ENCODE measurements at regions not wholly inside any gene's neighbourhood (a gene's known extent, or its start where the extent isn't known, plus 50 kb on each side); places are given as distances from the start of the nearest gene placed in this dataset.
"Not testable (repeated sequence)": the region's sequence is repeated elsewhere in the genome, so short reads cannot be mapped to it uniquely, and the experiment has no call there.

DNA sequence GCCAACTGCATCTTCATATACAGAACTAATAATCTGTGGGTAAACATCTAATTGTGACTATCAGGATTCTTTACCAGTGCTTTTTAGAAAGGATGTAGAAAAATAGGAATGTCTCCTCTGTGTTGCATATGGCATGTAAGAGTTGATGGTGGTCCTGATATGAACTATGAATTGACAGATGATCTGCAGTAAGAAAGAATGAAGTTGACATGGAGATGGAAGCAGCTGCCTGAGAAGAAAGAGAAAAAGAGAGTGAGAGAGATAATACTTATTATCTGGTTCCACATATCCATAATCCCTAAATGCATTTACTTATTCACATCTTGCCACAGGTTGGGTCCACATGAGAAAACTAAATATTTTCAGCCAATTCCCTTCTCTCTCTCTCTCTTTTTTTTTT lies 1022.9 kb downstream of the SLC6A15 start:
- no peak for DNase-seq

DNA sequence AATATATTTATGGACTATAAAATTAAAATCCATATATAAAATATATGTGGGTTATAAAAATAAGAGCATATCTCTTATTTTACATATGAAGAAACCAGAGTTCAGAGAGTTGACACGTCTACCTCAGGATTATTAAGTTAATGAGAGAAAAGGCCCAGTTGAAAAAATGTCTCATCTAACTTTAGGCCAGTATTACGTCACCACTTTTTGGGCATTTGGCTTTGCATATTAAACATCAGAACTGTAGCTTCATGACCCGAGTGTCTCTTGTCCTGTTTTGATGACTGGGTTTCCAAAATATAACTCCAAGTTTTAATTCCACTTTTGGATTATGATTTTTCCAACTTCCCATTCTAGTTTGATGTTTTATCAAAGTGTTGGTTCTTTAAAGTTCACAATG lies 1026.1 kb downstream of the SLC6A15 start:
- DNase-seq: no peak

DNA sequence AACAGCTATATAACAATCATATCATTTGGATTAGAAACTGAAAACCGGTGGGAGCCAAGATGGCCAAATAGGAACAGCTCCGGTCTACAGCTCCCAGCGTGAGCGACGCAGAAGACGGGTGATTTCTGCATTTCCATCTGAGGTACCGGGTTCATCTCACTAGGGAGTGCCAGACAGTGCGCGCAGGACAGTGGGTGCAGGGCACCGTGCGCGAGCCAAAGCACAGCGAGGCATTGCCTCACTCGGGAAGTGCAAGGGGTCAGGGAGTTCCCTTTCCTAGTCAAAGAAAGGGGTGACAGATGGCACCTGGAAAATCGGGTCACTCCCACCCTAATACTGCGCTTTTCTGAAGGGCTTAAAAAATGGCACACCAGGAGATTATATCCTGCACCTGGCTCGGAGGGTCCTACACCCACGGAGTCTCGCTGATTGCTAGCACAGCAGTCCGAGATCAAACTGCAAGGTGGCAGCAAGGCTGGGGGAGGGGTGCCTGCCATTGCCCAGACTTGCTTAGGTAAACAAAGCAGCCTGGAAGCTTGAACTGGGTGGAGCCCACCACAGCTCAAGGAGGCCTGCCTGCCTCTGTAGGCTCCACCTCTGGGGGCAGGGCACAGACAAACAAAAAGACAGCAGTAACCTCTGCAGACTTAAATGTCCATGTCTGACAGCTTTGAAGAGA lies 1041.5 kb downstream of the SLC6A15 start:
- not testable (repeated sequence) for DNase-seq

DNA sequence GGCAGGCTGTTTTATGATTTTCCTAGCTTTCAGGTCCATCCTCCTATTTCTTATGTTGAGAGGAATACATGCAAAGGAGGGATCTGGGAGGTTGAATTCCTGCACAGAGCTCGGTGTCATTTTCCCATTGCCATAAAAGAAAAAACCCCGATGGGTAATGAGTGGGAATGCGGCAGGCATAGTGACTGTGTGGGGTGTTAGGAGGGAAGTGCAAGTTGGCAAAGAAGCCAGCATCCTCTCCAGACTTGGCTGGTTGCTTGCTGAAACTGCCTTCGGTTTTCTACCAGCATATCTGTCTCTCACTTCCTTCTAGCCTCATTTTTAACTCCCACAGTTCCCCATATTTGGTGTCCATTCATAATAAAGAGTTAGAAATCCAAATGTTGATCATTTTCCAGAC lies 1046.1 kb downstream of the SLC6A15 start:
- DNase-seq: no peak

DNA sequence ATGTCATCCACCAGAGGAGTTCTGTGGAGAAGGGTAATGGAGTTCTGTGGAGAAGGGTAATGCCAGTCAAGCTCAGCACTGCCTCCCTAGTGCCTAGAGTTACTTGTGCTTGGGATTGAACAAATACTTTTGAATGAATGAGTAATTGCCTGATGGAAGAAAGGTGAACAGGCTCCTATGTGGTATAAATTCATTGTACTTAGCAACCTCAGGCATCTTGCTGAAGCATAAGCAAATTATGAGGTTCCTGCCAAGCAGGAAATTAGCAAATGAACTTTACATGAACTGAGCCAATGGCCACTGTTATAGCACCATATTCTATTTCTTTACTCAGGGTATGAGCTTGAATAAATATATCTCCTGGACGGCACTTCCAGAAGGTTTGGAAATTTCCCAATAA lies 1047.2 kb downstream of the SLC6A15 start:
- no peak for DNase-seq

DNA sequence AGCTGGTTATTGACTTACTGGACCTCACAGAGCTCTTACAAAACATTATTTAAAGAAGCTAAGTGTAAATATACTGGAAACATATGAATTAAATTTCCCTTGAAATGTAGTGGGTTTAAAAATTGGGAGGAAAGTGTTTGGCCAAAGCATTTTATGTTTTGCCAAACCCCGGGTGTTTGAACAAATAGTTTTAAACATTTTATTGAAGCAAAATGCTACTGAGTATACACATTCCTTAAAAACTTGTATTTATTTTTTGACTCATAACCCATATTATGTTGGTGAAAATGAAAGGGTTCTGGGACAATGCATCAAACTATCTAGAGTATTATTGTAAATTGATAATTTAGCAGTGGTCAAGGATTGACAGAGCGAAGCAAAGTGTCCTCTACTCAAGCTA lies 1048.5 kb downstream of the SLC6A15 start:
- DNase-seq: no peak

DNA sequence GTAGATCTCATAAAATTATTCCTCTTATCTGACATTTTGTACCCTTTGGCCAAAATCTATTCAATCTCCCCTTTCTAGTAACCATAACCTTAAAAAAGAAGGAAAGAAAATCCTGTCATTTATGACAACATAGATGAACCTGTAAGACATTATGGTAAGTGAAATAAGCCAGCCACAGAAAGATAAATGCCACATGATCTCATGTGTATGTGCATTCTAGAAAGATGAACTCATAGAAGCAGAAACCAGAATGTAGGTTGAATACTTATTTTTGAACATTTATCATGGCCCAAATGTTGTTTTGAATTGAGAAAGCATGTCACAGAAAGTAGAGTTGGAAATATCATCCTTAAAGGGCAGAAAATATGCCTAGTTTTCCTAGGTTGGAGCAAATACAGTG lies 1053.6 kb downstream of the SLC6A15 start:
- DNase-seq: no peak

DNA sequence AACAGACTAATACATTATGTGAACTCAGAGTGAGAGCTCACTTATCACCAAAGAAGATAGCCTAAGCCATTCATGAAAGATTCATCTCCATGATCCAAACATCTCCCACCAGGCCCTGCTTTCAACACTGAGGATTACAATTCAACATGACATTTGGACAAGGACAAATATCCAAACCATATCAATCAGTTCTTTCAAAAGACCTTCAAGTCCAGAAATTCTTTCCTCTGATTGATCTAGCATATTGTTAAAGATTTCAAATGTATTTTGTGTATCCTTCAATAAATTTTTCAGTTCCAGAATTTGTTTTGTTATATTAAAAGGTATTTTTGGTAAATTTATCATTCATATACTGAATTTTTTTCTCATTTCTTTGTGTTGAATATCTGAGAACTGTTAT lies 1055.8 kb downstream of the SLC6A15 start:
- DNase-seq: no peak

DNA sequence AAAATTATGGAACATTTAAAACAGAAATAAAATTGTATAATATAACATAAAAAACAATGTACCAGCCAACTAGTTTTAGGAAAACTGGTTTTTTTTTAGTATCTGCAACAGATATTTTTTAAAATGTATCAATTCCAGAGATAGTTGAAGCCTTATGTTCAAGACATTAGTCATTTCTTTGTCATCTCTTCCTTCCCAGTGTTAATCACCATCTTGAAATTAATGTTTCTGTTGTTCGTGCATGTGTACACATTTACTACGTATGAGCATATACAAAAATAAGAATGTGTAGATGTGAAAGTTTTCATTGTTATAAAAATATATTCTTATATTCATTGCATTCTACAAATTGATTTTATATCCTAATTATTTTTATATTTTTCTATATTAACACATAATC lies 1062.1 kb downstream of the SLC6A15 start:
- DNase-seq: no peak

DNA sequence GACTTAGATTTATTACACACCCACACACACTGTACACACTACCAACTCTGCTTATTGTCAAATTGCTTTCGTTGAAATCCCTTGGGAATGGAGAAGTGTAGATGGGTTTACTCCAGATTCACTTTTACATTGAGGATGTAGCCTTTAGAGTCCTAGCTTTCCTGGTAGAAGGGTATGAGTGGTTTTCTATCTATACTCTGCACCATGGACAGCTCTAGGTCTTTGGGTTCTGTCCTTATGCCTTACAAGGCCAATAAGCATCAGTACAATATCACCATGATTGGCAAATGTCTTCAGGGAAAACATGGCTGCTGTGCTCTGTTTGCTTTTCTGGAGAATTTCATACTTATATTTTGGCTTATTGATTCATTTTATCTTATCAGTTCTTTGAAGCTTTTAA lies 1063.9 kb downstream of the SLC6A15 start:
- DNase-seq: no peak

DNA sequence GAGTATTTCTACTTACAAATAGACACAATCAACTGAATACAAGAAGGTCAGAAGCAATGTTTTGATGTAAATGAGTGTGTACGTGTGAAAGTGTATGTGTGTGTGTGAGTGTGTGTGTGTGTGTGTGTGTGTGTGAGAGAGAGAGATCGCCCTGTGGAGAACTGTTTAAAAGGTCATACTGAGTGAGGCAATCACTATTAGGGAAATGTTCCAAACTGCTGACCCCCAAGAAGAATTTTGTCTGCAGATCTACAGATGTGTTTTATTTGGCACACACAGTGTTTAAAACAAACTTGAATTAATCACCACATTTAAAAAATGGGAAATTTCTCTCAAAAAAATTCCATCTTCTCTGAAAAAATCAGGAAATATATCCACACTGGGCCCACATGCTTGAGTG lies 1069.1 kb downstream of the SLC6A15 start:
- DNase-seq: no peak

DNA sequence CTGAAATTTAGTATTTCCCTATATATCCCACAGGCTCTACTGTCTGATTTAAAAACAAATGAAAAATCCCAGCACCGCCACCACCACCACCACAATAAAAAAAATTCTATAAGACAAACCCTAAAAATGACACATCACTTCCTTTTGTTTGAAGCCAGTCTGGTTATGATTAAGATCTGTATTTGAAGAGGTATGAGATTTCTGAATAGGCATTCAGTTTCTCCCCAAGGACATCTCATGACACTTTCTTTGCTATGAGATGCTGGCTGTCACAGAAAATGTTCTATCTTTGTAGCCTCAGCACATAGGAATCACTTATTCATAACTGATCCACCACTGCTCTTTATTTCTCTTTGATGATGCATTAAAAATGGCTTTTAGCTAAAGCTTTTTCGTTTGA lies 1071.0 kb downstream of the SLC6A15 start:
- DNase-seq: no peak

DNA sequence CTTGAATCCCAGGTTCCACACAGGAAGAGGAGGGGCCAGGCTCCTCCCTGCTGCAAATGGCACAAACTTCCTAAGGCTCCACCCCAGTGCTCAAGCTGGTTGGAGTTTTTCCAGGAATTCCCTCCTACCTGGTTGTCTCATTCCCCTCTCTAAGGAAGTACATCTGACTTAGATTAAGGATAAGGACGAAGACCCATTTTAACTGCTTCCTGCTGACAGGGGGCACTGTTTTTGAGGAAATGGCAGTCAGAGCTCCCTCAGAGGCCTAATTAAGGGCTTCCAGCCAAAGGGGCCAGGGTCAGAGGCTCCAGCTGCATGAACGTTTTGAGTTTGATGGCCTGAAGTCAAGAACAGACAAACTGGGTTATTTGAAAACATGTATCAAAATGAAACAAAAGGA lies 1084.7 kb downstream of the SLC6A15 start:
- no peak for DNase-seq

DNA sequence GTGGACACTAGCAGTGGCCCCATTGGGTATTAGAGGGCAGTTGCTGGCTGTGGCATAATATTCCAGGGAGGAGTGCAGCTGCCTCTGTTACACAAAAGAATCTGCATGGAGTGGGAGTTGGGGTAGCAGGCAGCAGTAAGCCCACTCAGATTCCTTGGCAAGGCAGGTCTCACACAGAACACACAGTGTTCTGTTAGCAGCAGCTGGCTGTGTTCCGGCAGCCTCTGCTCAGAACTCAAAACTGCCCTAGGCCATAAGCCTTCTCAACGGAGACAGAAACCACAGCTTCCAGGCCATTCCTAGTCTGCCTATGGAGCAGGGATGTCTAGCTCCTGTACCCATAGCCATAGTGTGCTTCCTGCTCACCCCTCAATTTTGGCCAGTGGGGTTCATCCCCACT lies 1085.4 kb downstream of the SLC6A15 start:
- DNase-seq: no peak

DNA sequence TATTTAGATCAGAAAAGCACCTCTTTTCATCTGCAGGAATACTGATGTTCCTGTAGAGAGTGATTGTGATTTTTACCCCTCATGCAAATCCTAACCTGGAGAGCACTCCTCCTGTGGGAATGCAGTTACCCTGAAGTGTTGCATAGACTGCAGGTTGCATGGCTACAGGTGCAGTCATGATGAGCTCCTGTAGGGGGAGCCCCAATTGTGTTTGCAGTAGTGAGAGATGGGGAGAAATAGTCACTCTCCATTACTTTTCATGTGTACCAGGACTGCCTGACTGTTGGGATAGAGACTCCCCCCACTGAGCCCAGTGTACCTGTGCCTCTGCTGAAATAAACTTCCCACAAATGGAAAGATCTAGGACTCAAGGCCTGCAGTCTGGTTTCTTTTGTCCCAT lies 1086.5 kb downstream of the SLC6A15 start:
- peak; percentile 6 for DNase-seq

DNA sequence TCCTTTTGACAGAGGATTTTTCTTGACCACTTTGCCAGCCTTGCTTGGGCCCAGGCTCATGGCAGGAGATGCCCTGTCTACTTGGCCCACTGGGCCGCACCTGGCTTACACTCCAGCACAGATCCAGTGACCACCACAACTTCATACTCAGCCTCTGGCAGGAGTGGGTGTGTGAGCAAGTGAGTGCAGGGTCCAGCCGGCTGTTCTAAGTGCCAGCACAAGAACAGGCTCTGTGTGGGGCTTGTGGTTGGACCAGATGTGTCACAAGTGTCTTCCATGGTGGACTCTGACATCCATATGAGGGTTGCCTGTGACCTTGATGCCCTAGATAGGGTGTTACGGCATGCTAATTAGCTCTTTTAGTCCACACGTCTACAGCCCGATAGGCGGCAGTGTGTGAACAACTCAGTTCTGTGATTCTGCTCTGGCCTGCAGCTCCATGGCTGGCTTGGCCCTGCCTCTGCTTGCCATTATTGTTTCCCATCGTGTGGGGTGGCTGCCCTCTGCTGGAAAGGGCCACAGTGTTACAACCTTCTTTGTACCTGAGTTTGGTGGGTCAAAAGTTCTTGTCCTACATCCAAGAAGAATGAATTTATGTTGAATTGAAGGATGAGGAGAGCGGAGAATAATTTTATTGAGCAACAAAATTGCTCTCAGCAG lies 1089.1 kb downstream of the SLC6A15 start:
- peak; percentile 4 for DNase-seq

DNA sequence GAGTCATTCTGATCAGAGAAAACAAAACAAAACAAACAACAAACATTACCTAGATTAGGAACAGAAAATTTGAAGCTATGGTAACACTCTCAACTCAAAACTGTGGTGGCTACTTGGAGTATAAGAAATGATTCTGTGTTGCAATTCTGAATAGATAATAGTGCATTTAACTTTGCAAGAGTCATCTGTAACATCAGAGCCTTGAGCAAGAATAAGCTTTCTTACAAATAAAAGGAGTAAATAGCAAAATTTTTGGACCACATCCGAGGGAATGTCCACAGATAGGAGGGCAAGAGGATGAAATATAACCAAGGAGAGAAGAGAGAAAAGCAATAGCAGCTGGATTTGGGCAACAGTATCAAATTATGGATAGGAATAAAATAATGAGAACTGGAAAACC lies 1090.6 kb downstream of the SLC6A15 start:
- no peak for DNase-seq

DNA sequence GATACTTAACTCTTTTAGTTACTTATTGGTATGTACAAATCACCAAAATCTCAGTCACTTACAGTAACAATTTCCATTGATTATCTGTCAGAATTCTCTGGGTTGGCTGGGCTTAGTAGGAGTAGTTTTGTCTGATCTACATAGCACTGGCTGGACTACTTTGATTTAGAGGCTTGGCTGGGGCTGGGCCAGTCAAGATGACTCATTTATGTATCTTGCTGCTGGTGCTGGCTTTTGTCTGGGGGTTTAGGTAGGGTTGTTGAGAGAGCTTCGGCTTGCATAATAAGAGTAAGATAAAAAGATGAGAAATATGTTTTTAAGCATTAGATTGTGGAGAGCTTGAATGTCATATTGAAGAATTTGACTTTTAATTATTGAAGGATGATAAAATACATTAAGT lies 1093.7 kb downstream of the SLC6A15 start:
- DNase-seq: no peak

DNA sequence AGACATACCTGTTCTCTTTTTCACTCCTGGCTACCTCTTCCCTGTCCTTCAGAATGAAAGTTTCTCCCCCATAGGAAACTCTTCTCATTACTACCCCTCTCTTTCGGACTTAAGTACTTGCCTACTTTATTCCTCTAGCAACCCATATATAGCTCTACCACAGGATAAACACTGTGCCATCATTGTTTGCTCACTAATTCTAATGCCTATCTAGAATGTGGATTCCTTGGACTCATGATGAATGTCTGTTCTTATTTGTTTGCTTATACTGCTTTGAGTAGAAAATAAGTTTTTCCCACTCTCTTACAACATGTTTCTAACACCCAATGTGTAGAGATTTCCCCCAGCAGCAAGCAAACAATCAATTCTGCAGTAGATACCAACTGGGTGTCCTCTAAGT lies 1094.9 kb downstream of the SLC6A15 start:
- DNase-seq: no peak

DNA sequence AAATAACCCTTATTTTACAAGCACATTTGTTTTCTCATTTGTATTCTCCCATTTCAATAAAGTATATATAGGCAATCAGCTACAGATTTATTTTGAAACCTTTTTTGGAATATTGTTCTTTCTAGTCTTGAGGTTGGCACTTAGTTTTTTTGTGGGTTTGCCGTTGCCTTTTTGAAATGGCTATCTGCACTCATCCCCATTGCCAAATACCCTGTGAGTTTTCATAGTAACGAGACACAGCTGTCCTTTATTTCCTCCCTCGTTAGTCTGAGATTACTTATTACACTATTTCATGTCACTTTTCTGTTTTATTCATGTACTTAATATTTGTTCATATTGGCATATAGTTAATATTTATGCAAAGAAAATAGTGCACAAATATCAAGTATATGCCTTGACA lies 1104.0 kb downstream of the SLC6A15 start:
- DNase-seq: no peak

DNA sequence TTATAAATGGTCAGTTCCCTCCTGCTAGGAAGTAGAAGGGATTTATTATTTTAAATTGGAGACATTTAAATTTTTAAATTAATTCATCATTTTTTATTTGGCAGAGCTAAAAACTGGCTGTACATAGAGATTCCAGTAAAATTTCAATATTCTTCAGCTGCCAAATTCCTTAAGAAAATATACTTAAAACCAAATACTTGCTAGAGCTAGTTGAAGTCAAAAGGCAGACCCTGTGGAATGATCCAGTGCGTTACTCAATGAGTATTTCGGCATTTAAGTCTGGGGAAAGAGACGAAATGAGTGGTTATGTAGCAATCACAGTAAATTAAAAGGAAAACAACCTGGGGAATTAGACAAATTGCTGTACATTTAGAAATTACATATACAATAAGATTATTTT lies 1104.7 kb downstream of the SLC6A15 start:
- no peak for DNase-seq

DNA sequence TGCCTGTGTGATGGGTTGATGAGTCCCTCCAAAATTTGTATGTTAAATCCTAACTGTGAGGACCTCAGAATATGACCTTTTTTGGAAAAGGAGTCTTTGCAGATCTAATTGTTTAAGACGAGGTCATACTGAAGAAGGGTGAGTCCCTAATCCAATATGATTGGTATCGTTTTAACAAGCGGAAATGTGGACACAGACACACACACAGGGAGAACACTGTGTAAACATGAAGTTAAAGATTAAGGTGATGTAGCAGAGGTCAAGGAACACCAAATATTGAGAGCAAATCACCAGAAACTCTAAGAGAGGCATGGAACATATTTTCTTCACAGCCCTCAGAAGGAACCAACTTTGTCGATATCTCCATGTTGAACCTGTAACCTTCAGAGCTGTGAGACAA lies 1106.7 kb downstream of the SLC6A15 start:
- DNase-seq: no peak

DNA sequence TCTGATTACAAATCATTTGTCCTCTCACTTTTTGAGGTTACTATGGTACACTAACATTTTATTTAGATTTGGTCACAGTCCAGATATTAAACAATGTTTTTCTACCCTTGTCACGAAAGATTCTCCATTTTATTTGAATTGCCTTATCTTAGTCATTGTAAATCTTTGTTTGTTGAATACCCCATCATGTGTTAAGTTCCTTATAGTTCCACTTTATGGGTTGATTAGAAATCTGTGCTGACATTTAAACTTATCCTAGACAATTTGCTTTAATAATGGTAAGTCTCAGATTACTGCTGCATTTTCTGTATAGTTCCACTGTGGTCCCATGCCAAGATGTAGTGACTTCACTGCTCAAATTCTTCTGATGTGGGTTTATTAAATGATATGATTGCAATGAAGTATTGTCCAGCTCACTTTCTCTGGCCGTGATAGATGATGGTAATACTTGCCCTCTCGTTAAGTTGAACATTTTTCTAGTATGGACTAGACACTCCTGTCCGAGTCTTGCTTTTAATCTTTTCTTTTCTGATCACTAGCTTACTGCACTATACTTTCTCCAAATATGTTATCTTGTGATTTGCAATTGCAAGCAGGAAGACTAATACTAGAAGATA lies 1107.3 kb downstream of the SLC6A15 start:
- DNase-seq: no peak

DNA sequence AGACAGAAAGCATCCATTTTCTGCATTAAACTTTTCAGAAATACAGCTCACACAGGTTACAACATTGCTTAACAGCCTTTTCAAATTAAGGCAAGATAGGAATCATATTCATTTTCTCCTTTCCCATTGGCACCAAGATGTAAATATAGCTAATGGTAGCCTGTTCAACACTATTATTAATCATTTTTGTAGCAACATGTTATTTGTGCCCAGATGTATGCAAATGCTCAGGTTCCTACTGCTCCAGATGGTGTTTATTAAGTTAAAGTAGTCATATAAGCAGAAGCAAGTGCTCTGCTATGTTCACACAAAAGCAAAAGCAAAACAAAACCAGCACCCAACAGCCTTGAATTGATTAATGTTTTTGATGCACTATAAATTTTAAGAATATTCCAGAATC lies 1110.6 kb downstream of the SLC6A15 start:
- no peak for DNase-seq

DNA sequence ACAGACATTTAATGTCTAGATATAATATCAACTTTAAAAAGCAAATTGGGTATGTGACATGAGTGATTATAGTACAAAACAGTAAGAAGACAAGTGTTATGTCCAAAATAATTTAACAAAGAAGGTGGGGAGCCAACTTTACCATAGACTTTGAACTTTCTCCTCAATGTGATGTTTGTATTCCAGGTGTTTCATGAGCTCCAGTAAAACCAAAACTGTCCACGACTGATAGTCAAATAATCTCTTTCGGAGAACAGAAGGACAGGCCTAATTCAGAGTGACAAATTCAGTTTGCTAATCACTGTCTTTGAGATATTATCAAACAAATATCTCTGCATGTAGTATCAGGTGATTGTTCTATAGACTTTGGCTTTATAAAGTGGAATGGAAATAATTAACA lies 1112.6 kb downstream of the SLC6A15 start:
- no peak for DNase-seq
